ENCODE measurements at regions not wholly inside any gene's neighbourhood (a gene's known extent, or its start where the extent isn't known, plus 50 kb on each side); places are given as distances from the start of the nearest gene placed in this dataset.
"Not testable (repeated sequence)": the region's sequence is repeated elsewhere in the genome, so short reads cannot be mapped to it uniquely, and the experiment has no call there.

DNA sequence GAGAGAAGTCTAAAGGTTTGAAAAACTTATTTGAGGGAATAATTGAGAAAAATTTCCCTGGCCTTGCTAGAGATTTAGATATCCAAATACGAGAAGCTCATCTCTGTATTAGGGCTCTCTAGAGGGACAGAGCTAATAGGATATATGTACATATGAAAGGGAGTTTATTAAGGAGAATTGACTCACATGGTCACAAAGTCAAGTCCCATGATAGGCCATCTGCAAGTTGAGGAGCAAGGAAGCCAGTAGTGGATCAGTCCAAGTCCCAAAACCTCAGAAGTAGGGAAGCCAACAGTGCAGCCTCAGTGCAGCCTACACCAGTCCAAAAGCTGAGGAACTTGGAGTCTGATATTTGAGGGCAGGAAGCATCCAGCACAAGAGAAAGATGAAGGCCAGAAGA lies 126.7 kb downstream of the PJA2 start:
- not testable (repeated sequence) for DNase-seq

DNA sequence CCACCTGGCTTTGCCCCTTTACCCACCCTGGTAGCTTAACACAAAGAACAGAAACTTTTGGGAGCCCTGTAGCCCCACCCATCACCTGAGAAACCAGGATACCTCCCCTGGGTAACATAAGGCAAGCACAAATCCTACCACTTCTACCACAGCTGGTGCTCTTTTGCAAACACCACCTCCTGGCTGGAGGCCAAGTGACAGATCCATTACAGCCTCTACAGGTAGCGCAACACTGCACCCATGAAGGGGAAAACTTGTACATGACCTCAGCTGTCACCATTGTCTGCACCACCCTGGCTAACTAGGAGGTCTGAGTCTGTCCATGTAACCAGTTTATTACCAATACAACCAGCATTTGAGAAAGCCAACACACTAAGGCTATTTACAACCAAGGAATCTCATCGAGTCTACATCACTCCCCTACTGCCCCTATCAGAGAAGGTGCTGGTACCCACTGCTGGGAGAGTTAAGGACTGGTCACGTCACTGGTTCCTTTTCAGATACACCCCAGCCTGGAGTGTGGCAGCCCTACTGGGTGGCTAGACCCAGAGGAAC lies 128.6 kb downstream of the PJA2 start:
- no peak for DNase-seq

DNA sequence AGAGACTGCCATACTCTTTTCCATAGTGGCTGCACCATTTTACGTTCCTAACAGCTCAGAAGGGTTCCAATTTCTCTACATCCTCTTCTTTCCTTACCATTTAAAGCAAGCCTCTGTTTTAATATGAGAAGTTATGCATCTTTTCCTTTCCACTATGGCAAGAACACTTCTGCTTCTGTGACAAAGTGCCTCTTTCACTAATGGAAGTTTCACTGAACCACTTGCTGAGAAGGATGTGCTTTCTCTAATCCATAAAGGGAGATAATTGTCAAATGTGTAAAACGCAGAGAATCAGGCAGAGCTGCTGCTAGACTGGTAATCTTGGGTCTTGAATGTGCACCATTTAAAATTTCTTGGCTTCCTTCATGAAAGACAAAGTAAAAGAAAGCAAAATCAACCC lies 131.6 kb downstream of the PJA2 start:
- no peak for DNase-seq

DNA sequence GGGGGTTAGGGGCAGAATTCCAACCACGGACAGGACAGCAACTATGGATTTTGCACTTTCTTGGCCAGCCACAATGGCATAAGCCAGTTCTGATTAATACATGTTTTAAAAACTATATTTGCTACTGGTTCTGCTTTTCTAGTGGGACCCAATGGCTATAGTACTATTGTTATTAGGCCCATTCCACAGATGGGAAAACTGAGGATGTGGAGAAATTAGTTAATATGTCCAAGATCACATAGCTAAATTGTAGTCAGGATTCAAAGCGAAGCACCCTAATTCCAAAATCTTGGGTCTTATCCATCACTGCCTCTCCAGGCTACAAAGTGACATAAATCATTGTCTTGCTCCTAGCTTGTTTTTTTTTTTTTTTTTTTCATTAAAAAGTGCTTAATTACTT lies 133.9 kb downstream of the PJA2 start:
- DNase-seq, result no peak

DNA sequence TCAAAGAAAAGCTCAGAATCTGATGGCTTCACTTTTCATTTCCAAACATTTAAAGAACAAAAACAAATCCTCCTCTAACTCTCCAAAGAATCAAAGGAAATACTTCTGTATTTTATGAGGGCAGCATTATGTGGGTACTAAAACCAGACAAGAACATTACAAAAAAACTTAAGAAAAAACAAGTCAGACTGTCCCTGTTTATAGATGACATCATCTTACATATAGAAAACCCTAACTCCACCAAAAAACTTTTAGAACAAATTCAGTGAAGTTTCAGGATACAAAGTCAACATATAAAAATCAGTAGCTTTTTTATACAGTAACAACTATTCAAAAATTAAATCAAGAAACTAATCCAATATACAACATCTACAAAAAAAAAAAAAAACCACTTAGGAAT lies 136.2 kb downstream of the PJA2 start:
- DNase-seq, result no peak

DNA sequence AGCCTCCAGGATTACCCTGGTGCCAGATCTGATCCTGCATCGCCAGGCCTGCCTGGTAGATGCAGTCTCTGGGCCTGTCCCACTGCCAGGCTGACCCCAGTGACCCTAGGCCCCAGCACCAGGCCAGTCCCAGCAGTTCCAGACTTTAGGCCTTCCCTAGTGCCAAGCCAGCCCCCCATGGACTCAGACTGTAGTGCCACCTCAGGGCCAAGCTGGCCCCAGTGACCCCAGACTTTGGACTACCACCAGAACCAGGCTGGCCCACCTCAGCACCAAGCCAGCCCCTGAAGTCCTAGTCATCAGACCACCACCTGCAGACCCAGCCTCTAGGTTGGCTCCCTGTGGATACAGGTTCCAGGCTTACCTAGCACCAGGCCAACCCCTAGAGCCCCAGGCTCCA lies 142.5 kb downstream of the PJA2 start:
- DNase-seq, result no peak

DNA sequence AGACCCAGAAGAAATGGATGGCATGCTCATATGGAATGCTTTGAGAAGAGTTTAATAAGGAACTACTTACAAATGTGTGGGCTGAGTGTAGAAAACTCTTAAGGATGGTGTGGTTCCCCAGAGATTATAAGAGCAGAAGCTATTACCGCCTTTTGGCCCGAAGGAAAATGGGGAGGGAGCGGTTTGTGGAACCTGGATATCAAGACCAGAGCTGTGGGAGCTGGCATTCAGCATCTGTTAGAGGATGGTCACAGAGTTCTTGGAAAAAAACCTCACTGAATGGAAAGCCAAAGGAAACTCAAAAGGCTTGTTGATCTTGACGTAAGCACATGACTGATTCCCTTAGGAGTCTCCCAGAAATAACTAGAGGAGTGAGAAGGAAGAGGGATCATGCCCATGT lies 151.0 kb downstream of the PJA2 start:
- DNase-seq, result no peak

DNA sequence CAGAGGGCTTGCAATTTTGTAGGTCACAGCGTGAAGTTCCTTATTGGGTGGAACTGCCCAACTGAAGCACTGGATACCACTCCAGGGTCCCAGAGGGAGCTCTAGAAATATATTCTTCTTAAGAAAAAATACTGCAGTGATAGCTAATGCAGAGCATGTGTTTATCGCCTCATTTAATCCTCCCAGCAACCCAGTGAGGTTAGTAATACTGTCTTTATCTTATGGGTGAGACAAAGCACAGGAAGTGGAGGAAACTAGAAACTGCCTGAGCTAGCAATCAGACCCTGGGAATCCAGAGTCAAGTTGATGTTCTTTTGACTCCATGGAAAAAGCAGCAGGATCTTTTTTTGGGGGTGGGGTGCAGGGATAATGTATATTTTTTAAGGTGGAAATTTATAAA lies 153.3 kb downstream of the PJA2 start:
- DNase-seq, result no peak

DNA sequence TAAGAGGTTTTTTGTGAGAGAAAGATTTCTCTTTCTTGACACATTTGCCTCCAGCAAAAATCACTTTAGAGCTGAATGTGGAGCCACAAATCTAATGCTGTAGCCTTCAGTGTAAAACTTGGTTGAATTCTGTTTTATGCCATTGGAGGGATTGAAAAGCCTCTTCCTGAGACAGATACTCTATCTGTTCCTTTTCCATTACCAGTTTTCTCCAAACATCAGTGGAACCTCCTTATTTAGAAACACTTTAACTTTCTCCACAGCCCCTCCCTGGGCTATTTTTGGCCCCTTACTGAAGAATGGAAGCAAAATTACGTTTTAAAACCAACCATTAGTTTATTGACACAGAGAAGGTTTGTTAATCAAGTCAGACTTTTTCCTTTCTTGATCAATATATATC lies 155.3 kb downstream of the PJA2 start:
- DNase-seq, result no peak

DNA sequence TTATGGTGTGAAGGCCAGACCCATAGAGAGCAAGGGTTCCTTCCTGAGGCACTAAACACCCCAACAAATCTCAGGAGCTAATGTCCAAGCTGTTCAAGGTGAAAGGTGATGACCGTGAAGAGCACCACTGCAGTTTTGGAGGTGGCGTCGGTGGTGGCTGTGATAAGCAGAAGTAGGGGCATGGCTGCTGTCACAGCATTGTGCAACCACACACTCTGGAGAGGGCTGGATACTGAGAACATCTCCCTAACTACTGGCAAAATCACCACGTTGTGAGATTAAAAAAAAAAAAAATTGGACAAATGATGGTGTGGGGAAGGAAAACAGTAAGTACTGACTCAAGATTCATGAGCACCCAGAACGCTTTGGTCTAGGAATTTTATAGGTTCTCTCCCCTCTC lies 156.5 kb downstream of the PJA2 start:
- no peak for DNase-seq

DNA sequence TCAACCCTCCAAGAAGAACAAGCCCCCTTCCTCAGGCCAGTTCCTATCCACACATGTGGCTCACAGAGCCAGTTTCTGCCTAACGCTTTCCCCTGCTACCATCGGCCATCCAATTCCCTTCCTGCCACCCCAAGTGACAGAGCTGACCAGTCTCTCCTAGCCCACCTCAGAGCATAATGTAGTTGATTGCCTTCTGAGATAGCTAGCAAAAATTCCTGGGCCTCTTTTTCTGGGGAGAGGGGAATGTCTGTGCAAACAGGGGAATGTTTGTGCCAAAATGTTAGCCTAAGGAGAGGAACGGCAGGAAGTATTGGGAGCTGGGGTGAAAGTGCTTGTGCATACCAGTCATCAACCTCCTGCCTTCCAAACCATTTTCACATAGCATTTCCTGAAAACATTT lies 157.0 kb downstream of the PJA2 start:
- peak; percentile 8 for DNase-seq

DNA sequence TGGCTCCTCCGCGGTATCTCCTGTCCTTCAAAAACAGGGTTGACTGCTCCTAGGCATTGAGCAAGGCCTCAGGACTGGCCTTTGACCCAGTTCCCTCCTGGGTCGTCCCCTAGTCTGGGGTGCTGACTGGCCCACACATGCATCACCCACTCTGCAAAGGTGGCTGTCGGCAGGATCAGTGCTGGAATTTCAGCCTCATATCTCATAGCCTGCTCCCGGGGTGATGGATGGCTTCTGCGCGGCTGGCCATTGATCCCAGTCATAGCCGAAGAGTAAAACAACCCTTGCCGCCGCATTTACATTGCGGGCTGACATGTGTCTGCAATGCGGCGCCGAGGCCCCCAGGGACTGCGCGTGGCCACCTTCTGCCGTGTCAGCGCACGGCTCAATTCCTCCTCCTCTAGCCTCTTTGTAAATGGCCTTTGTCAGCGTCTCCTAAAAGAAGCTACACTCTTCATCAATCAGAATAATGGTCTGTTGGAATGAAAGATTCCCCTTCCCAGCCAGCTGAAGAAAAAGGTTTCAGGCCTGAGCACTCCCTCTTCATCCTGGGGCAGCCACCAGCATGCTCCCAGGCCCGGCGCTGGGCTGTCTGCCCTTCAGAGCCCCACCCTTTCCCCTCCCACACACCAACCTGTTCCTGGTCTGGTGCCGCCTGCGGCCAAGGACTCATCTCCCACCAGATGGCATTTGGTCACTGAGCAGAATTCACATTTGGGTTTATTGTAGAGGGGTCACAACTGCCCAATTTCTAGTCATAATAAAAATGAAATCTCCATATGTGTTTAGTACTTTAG lies 159.0 kb downstream of the PJA2 start:
- DNase-seq, result no peak

DNA sequence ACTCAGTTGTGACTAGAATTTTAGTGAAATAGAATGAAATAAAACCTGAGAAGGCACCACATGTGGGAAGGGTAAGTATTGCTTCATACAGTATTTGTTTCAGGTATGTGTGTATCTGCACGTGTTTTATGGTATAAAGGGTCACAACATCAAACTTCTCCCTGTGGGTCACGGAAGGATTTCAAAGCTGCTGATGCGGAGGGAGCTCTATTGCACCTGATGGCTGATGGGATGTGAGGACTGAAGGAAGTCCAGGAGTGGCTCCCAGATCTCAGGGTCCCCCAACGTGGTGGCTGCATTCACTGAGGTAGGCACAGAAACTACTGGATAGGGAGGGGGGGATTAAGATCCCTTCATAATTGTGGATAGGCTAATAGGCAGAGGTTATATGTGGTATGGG lies 159.7 kb downstream of the PJA2 start:
- no peak for DNase-seq

DNA sequence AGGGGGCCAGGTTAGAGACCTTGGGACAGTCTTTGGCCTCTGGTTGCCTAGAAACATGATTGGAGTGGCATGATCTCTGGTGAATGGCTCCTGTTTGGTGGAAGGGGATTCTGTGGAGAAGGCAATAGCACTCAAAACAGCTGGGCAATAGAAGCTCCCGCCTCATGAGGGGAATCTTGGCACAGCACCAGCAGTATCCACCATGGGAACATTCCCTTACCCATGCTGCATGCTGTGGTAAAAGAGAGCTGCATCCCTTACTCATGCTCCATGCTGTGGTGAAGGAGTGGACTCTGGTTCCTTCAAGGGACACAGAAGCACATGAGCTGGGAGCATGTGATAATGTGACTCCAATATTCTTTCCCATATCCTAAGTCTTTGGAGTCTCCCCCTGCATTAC lies 160.6 kb downstream of the PJA2 start:
- DNase-seq, result peak; percentile 16

DNA sequence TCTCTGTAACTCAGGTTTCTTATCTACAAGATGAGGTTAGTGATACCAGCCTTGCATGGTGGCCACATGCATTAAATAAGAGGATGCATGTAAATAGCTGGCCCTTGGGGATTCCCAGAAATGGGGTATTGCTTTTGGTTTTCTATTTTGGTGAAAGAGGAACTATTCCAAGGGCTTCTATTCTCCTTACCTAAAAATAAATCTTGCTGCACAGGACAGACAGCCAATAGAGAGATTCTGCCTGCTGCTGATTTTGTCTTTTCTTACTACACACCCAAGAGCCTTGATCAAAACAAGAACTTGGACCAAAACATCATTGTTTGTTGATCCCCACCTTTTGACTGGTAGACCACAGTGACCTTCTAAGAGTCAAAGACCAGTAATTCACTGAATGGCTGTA lies 161.8 kb downstream of the PJA2 start:
- DNase-seq, result no peak

DNA sequence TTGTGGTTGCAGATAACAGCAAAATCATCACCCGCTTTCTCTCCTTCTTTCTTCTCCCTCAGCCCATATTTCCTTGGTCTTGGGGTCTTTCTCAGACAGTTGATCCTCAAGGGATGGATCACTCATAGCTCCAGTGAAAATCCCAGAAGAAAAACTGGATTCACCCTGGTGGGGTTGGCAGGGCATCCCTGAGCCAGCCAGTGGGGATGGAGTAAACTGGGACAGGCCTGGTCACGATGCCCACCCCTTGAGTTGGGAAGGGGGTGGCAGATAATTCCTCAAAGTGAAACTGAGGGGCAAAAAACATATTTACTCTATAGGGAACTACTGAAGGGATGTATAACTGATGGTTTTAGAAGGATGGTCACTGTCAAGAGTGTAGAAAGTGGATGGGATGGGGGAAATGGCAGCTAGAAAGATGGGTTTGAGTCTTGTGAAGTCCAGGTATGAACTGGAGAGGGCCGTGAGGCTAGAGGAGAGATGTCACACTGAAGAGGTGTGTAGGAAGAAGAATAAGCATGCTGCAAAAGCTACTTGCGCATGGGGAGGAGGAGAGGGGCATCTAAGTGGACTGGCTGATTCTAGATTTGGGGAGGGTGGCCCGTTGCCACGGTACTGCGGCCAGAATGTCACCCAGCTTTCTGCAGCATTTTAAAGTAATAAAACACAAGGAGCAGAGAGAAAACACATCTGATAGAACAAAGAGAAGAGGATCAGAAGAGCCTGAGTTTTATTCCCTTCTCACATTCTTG lies 162.8 kb downstream of the PJA2 start:
- no peak for DNase-seq

Measured in fibroblast of skin of scalp (primary cell).